Type B pancreatic cell (in vitro differentiated cells): ENCODE measurements at regions not wholly inside any gene's neighbourhood (a gene's known extent, or its start where the extent isn't known, plus 50 kb on each side); places are given as distances from the start of the nearest gene placed in this dataset.

Source experiments
- DNase-seq: peaks from one replicate; pipeline ENCODE4 v3.0.0; 2021; ENCODE audit warnings: mixed read lengths; ENCODE audit not compliant: unreplicated experiment; ENCODE audit errors: extremely low spot score
- H3K27ac Mint-ChIP-seq: 2 replicates; pipeline ENCODE4 v1.8.0; 2021; ENCODE audit warnings: mild to moderate bottlenecking, mixed read lengths
- H3K27me3 Mint-ChIP-seq: 2 replicates; pipeline ENCODE4 v1.8.0; 2021; ENCODE audit warnings: mixed read lengths
- H3K36me3 Mint-ChIP-seq: 2 replicates; pipeline ENCODE4 v1.8.0; 2021; ENCODE audit warnings: mixed read lengths
- H3K4me1 Mint-ChIP-seq: one replicate; pipeline ENCODE4 v1.8.0; 2021; ENCODE audit warnings: mixed read lengths; ENCODE audit not compliant: unreplicated experiment
- H3K4me3 Mint-ChIP-seq: 2 replicates; pipeline ENCODE4 v1.8.0; 2021; ENCODE audit warnings: mild to moderate bottlenecking, mixed read lengths
- H3K9me3 Mint-ChIP-seq: 2 replicates; pipeline ENCODE4 v1.8.0; 2021; ENCODE audit warnings: mixed read lengths
- CTCF ChIP-seq: fragments of 200-600 bp; sonication (generic); conservative IDR thresholded peaks from 2 replicates; pipeline ENCODE4 v1.5.0; 2021; ENCODE audit warnings: antibody characterized with exemption, mild to moderate bottlenecking

- H3K4me1 Mint-ChIP-seq, result peaks cover 16% of the 10 kb centered on the region
- H3K36me3 Mint-ChIP-seq, result no peaks in the 10 kb centered on the region
- H3K9me3 Mint-ChIP-seq, result no peaks in the 10 kb centered on the region
- no peak for TF ChIP-seq CTCF
- no peak overlapping the region for H3K27ac Mint-ChIP-seq
- DNase-seq, result no peak
- peaks cover 3% of the 10 kb centered on the region for H3K27me3 Mint-ChIP-seq
- no peak overlapping the region for H3K4me3 Mint-ChIP-seq
Measured at GRCh38 chr2:19592197-19592596, 233.8 kb upstream of the OSR1 start.

GRCh38 chr2:19589791-19590190, 231.4 kb upstream of the OSR1 start:
- H3K36me3 Mint-ChIP-seq, result no peaks in the 10 kb centered on the region
- no peak overlapping the region for H3K27ac Mint-ChIP-seq
- H3K4me1 Mint-ChIP-seq, result peaks cover 14% of the 10 kb centered on the region
- no peak for TF ChIP-seq CTCF
- DNase-seq, result no peak
- H3K9me3 Mint-ChIP-seq, result no peaks in the 10 kb centered on the region
- no peak overlapping the region for H3K4me3 Mint-ChIP-seq
- H3K27me3 Mint-ChIP-seq, result peaks cover 3% of the 10 kb centered on the region

DNA sequence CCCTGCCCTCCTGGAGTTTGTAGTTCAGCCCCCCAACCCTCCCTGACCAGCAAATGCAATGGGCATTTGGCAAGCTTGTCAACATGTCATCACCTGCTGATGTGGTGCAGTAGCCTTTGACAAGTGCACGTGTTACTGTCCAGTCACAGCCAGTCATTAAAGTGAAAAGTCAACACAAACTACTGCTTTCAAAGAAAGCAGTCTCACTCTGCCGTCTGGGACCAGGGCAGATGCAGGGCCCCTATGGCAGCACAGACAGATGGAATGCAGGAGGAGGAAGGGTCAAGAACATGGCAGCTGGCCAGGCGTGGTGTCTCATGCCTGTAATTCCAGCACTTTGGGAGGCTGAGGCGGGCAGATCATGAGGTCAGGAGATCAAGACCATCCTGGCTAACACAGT, 222.4 kb upstream of the OSR1 start:
- H3K27me3 Mint-ChIP-seq, result peaks cover 7% of the 10 kb centered on the region
- no peaks in the 10 kb centered on the region for H3K36me3 Mint-ChIP-seq
- DNase-seq, result no peak
- H3K4me3 Mint-ChIP-seq, result no peak overlapping the region
- no peak overlapping the region for H3K27ac Mint-ChIP-seq
- no peak for TF ChIP-seq CTCF
- no peaks in the 10 kb centered on the region for H3K9me3 Mint-ChIP-seq
- H3K4me1 Mint-ChIP-seq, result peaks cover 28% of the 10 kb centered on the region

DNA sequence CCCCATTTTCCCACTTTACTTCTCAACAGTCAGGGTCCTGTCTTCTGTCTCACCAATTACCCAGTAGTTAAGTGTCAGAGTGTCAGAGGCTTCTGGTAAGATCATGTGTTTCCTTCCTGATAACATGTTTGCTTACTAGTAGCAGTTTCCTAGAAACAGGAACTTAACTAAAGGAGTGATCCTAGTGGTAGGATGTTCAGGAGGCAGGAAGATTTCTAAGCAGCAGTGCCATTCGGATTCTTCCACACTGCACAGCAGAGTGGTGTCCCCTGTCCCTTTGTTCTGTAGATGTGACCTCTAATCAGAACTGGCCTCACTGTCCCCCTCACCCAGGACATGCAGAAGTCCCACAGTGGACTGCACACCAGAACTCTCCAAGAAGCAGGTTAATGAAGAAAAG, 221.8 kb upstream of the OSR1 start:
- no peak for TF ChIP-seq CTCF
- no peak for DNase-seq
- Mint-ChIP-seq H3K4me3 (no peak overlapping the region), H3K27me3 (peaks cover 7% of the 10 kb centered on the region), H3K9me3 (no peaks in the 10 kb centered on the region), H3K4me1 (peaks cover 33% of the 10 kb centered on the region), H3K36me3 (no peaks in the 10 kb centered on the region), H3K27ac (no peak overlapping the region)

DNA sequence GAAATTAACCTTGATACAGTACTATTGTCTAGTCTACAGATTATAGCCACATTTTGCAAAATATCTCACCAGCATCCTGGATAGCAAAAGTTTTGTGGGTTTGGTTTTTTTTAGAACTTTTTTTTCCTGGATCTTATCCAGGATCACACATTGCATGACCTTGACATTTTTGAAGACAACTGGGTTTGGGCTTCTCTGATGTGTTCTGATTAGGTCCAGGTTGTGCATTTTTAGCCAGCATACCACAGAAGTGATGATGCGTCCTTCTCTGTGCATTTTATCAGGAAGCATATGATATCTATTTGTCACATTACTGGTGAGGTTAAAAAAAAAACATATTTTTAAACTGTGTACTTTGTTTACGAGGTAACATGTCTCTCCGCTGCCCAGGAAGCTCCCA, 221.0 kb upstream of the OSR1 start:
- Mint-ChIP-seq H3K4me1 (peaks cover 41% of the 10 kb centered on the region), H3K9me3 (no peaks in the 10 kb centered on the region), H3K36me3 (no peaks in the 10 kb centered on the region), H3K4me3 (no peak overlapping the region), H3K27ac (no peak overlapping the region), H3K27me3 (peaks cover 7% of the 10 kb centered on the region)
- no peak for DNase-seq
- TF ChIP-seq CTCF, result no peak

DNA sequence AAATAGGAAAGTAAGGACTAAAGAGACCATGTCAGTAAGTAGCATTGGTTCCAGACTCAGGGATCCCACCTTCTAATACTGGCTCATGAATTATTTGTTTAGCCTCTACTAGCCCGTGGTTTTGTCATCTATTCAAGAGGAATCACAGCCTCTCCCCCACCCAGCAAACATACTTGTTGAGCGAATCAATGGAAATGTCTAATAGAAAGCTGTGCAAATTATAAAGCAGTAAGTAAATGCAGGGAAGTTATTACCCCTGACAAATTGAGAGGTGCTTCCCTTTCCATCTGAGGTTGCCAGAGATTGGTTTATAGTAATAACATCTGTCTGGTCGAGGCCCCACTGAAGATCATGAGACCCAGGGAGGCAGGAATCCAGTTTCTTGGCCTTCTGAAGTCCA, 219.3 kb upstream of the OSR1 start:
- no peaks in the 10 kb centered on the region for H3K9me3 Mint-ChIP-seq
- no peaks in the 10 kb centered on the region for H3K36me3 Mint-ChIP-seq
- no peak overlapping the region for H3K4me3 Mint-ChIP-seq
- no peak overlapping the region for H3K27ac Mint-ChIP-seq
- TF ChIP-seq CTCF, result no peak
- peaks cover 9% of the 10 kb centered on the region for H3K27me3 Mint-ChIP-seq
- peaks cover 52% of the 10 kb centered on the region for H3K4me1 Mint-ChIP-seq
- DNase-seq, result no peak
